MM.1S (cell line): ENCODE measurements at regions not wholly inside any gene's neighbourhood (a gene's known extent, or its start where the extent isn't known, plus 50 kb on each side); places are given as distances from the start of the nearest gene placed in this dataset.

Source experiments
- EZH2 ChIP-seq: fragments of 300-600 bp; sonication (generic); optimal IDR thresholded peaks from 2 replicates; pipeline ENCODE3; 2017; ENCODE audit warnings: low read depth, mild to moderate bottlenecking, antibody characterized with exemption, low read length, mixed read lengths
- EZH2phosphoT487 ChIP-seq: fragments of 300-600 bp; sonication (generic); IDR thresholded peaks from 2 replicates; pipeline ENCODE4 v1.6.1; 2018; ENCODE audit warnings: antibody characterized with exemption, low read length
- TF ChIP-seq, protein P1 (sequence below): fragments of 300-600 bp; sonication (generic); IDR thresholded peaks from 2 replicates; pipeline ENCODE4 v1.5.1; 2016; ENCODE audit warnings: antibody characterized with exemption, low read length, mixed read lengths

DNA sequence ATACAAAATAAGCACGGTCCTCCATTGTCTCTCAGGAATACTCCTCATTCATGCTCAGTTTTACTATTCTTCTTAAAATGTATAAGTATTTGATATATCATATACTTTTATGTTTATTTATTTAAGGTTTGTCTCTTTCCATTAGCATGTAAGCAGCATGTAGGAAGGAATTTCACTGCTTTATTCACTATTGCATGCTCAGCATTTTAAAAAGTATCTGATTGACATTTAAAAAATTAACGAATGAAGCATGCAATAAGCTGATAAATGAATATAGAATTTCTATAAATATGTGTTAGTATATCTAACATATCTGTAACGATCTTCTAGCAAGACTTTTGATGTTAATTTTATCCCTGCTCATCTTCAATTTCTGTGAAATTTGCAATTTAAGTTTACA lies 402.7 kb upstream of the BRINP3 start:
- TF ChIP-seq, protein P1, sequence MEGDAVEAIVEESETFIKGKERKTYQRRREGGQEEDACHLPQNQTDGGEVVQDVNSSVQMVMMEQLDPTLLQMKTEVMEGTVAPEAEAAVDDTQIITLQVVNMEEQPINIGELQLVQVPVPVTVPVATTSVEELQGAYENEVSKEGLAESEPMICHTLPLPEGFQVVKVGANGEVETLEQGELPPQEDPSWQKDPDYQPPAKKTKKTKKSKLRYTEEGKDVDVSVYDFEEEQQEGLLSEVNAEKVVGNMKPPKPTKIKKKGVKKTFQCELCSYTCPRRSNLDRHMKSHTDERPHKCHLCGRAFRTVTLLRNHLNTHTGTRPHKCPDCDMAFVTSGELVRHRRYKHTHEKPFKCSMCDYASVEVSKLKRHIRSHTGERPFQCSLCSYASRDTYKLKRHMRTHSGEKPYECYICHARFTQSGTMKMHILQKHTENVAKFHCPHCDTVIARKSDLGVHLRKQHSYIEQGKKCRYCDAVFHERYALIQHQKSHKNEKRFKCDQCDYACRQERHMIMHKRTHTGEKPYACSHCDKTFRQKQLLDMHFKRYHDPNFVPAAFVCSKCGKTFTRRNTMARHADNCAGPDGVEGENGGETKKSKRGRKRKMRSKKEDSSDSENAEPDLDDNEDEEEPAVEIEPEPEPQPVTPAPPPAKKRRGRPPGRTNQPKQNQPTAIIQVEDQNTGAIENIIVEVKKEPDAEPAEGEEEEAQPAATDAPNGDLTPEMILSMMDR: no peak
- no peak for TF ChIP-seq EZH2
- TF ChIP-seq EZH2phosphoT487: no peak
